OCI-LY3 (cell line): ENCODE measurements at regions not wholly inside any gene's neighbourhood (a gene's known extent, or its start where the extent isn't known, plus 50 kb on each side); places are given as distances from the start of the nearest gene placed in this dataset.

Experiments used
- CTCF ChIP-seq: fragments of 200-600, 300-600 bp; sonication (generic); IDR thresholded peaks from 2 replicates; pipeline ENCODE4 v1.5.1; 2014; ENCODE audit warnings: antibody characterized with exemption, low read length, low read depth
- EZH2phosphoT487 ChIP-seq: fragments of 200-600 bp; shearing (Covaris generic); IDR thresholded peaks from 2 replicates; pipeline ENCODE4 v1.6.1; 2018; ENCODE audit warnings: antibody characterized with exemption, mixed run types, low read depth

GRCh38 chr3:124636101-124636862 is 94.0 kb upstream of the UMPS start:
- no peak for TF ChIP-seq CTCF
- TF ChIP-seq EZH2phosphoT487: no peak
